ENCODE measurements at regions not wholly inside any gene's neighbourhood (a gene's known extent, or its start where the extent isn't known, plus 50 kb on each side); places are given as distances from the start of the nearest gene placed in this dataset.
A peak's percentile ranks its signal among the peaks of the same experiment; 100 is the strongest.

GRCh38 chr7:35437619-35438275, 183.8 kb upstream of the TBX20 start:
- DNase-seq = no peak

- DNase-seq = no peak
Observed at GRCh38 chr7:35436452-35436851, 182.6 kb upstream of the TBX20 start.

- peak in 1 of 2 donors; percentile 4 for DNase-seq
Observed at GRCh38 chr7:35430547-35431153, 176.8 kb upstream of the TBX20 start.

GRCh38 chr7:35424869-35425495, 171.1 kb upstream of the TBX20 start:
- DNase-seq = peak; percentile 54 to 66

GRCh38 chr7:35424440-35424839, 170.5 kb upstream of the TBX20 start:
- no peak for DNase-seq

- DNase-seq = no peak
Observed at GRCh38 chr7:35422715-35423114, 168.8 kb upstream of the TBX20 start.

GRCh38 chr7:35420656-35421055, 166.8 kb upstream of the TBX20 start:
- no peak for DNase-seq

GRCh38 chr7:35419391-35419755, 165.5 kb upstream of the TBX20 start:
- no peak for DNase-seq

- DNase-seq = no peak
Observed at GRCh38 chr7:35418716-35419390, 165.0 kb upstream of the TBX20 start.

GRCh38 chr7:35416568-35416967, 162.7 kb upstream of the TBX20 start:
- no peak for DNase-seq

- no peak for DNase-seq
Observed at GRCh38 chr7:35415411-35415822, 161.5 kb upstream of the TBX20 start.

GRCh38 chr7:35411331-35411730, 157.4 kb upstream of the TBX20 start:
- no peak for DNase-seq

- DNase-seq = no peak
Observed at GRCh38 chr7:35405461-35405860, 151.6 kb upstream of the TBX20 start.

GRCh38 chr7:35401217-35401879, 147.4 kb upstream of the TBX20 start:
- DNase-seq = no peak

GRCh38 chr7:35399840-35400239, 145.9 kb upstream of the TBX20 start:
- no peak for DNase-seq

GRCh38 chr7:35399216-35399615, 145.3 kb upstream of the TBX20 start:
- DNase-seq = no peak

- no peak for DNase-seq
Observed at GRCh38 chr7:35398518-35398917, 144.6 kb upstream of the TBX20 start.

GRCh38 chr7:35390146-35390545, 136.2 kb upstream of the TBX20 start:
- DNase-seq = no peak

GRCh38 chr7:35389636-35390035, 135.7 kb upstream of the TBX20 start:
- no peak for DNase-seq

- DNase-seq = no peak
Observed at GRCh38 chr7:35386816-35387706, 133.2 kb upstream of the TBX20 start.

- no peak for DNase-seq
Observed at GRCh38 chr7:35386082-35386815, 132.3 kb upstream of the TBX20 start.
